OCI-LY1 (cell line): ENCODE measurements at regions not wholly inside any gene's neighbourhood (a gene's known extent, or its start where the extent isn't known, plus 50 kb on each side); places are given as distances from the start of the nearest gene placed in this dataset.

Experiments used
- H2AFZ ChIP-seq: fragments of 200-600 bp; sonication (generic), shearing (Covaris generic); 2 replicates; pipeline ENCODE4 v1.6.0; 2014; ENCODE audit warnings: antibody characterized with exemption, mild to moderate bottlenecking, low read length
- H3F3A ChIP-seq: fragments of 200-600 bp; sonication (generic), shearing (Covaris generic); 2 replicates; pipeline ENCODE4 v1.6.0; 2014; ENCODE audit warnings: mild to moderate bottlenecking, antibody characterized with exemption, low read length, moderate library complexity; ENCODE audit not compliant: insufficient read depth
- H3K27ac ChIP-seq: fragments of 200-600 bp; sonication (generic); 2 replicates; pipeline ENCODE4 v1.5.1; 2014; ENCODE audit warnings: low read length, mixed run types, mild to moderate bottlenecking, low read depth; ENCODE audit not compliant: poor library complexity, severe bottlenecking
- H3K27me3 ChIP-seq: fragments of 200-600 bp; sonication (generic); 2 replicates; pipeline ENCODE4 v1.6.0; 2014; ENCODE audit warnings: antibody characterized with exemption, mild to moderate bottlenecking, low read length, moderate library complexity; ENCODE audit not compliant: insufficient read depth
- H3K36me3 ChIP-seq: fragments of 200-600 bp; sonication (generic); 2 replicates; pipeline ENCODE4 v1.6.1; 2014; ENCODE audit warnings: mild to moderate bottlenecking, antibody characterized with exemption, low read length, moderate library complexity, mixed read lengths; ENCODE audit not compliant: insufficient read depth
- H3K4me1 ChIP-seq: fragments of 200-600 bp; sonication (generic); 2 replicates; pipeline ENCODE4 v1.5.1; 2014; ENCODE audit warnings: mild to moderate bottlenecking, low read length, moderate library complexity; ENCODE audit not compliant: insufficient read depth, severe bottlenecking
- H3K4me2 ChIP-seq: fragments of 200-600 bp; sonication (generic), shearing (Covaris generic); 2 replicates; pipeline ENCODE4 v1.6.1; 2014; ENCODE audit warnings: low read length
- H3K4me3 ChIP-seq: fragments of 200-600 bp; sonication (generic); 2 replicates; pipeline ENCODE4 v1.5.1; 2014; ENCODE audit warnings: low read length, low read depth, mild to moderate bottlenecking, mixed read lengths; ENCODE audit not compliant: poor library complexity, severe bottlenecking
- H3K79me2 ChIP-seq: fragments of 200-600 bp; shearing (Covaris generic); 2 replicates; pipeline ENCODE4 v1.6.1; 2016; ENCODE audit warnings: mixed run types, low read length, mixed read lengths; ENCODE audit not compliant: insufficient read depth
- H3K9ac ChIP-seq: fragments of 200-600 bp; sonication (generic), shearing (Covaris generic); 2 replicates; pipeline ENCODE4 v1.6.1; 2014; ENCODE audit warnings: mild to moderate bottlenecking, low read length, mixed read lengths
- H3K9me2 ChIP-seq: fragments of 200-600 bp; sonication (generic), shearing (Covaris generic); 2 replicates; pipeline ENCODE4 v1.6.1; 2014; ENCODE audit warnings: low read depth, mild to moderate bottlenecking, low read length, mixed read lengths
- H3K9me3 ChIP-seq: fragments of 200-600 bp; shearing (Covaris generic); 2 replicates; pipeline ENCODE4 v1.6.1; 2014; ENCODE audit warnings: low read length, mixed read lengths
- H4K20me1 ChIP-seq: fragments of 200-600 bp; sonication (generic), shearing (Covaris generic); 2 replicates; pipeline ENCODE4 v1.6.0; 2016; ENCODE audit warnings: mild to moderate bottlenecking, low read length; ENCODE audit not compliant: insufficient read depth
- CTCF ChIP-seq: fragments of 200-600 bp; sonication (generic), shearing (Covaris generic); IDR thresholded peaks from 2 replicates; pipeline ENCODE4 v1.5.1; 2017; ENCODE audit warnings: mild to moderate bottlenecking, antibody characterized with exemption, low read length, moderate library complexity, mixed read lengths
- EZH2 ChIP-seq: fragments of 200-600 bp; sonication (generic), shearing (Covaris generic); IDR thresholded peaks from 2 replicates; pipeline ENCODE4 v1.8.0; 2017; ENCODE audit warnings: borderline replicate concordance, mixed run types, mild to moderate bottlenecking, antibody characterized with exemption, low read length, moderate library complexity, mixed read lengths

GRCh38 chr4:15237648-15238230 lies 190.1 kb upstream of the C1QTNF7 start:
- H3F3A ChIP-seq: no peaks in the 10 kb centered on the region
- H3K4me2 ChIP-seq: no peak overlapping the region
- no peaks in the 10 kb centered on the region for H3K79me2 ChIP-seq
- no peak overlapping the region for H3K4me3 ChIP-seq
- TF ChIP-seq EZH2 (no peak), CTCF (no peak)
- H3K27me3 ChIP-seq: no peaks in the 10 kb centered on the region
- H3K9me3 ChIP-seq: no peaks in the 10 kb centered on the region
- no peak overlapping the region for H2AFZ ChIP-seq
- H3K36me3 ChIP-seq: no peaks in the 10 kb centered on the region
- no peaks in the 10 kb centered on the region for H3K4me1 ChIP-seq
- H3K9me2 ChIP-seq: no peaks in the 10 kb centered on the region
- H4K20me1 ChIP-seq: no peaks in the 10 kb centered on the region
- H3K9ac ChIP-seq: no peak overlapping the region
- H3K27ac ChIP-seq: no peak overlapping the region

- H3K4me1 ChIP-seq: no peaks in the 10 kb centered on the region
- no peaks in the 10 kb centered on the region for H3K27me3 ChIP-seq
- H3K9me2 ChIP-seq: no peaks in the 10 kb centered on the region
- no peaks in the 10 kb centered on the region for H3K9me3 ChIP-seq
- no peak overlapping the region for H2AFZ ChIP-seq
- no peak overlapping the region for H3K4me2 ChIP-seq
- no peak overlapping the region for H3K27ac ChIP-seq
- no peaks in the 10 kb centered on the region for H3F3A ChIP-seq
- no peaks in the 10 kb centered on the region for H3K79me2 ChIP-seq
- no peaks in the 10 kb centered on the region for H3K36me3 ChIP-seq
- no peaks in the 10 kb centered on the region for H4K20me1 ChIP-seq
- H3K9ac ChIP-seq: no peak overlapping the region
- no peak overlapping the region for H3K4me3 ChIP-seq
- TF ChIP-seq CTCF (peak; percentile 53; the same call in 1 of the 2 replicates), EZH2 (no peak)
These were observed 189.1 kb upstream of the C1QTNF7 start for GRCh38 chr4:15238720-15239119.

- Histone ChIP-seq H3K4me1 (no peaks in the 10 kb centered on the region), H3K9me3 (no peaks in the 10 kb centered on the region), H3K36me3 (no peaks in the 10 kb centered on the region), H3K9ac (no peak overlapping the region), H3K4me3 (no peak overlapping the region), H3K4me2 (no peak overlapping the region), H2AFZ (no peak overlapping the region), H3K9me2 (no peaks in the 10 kb centered on the region), H4K20me1 (no peaks in the 10 kb centered on the region), H3K27ac (no peak overlapping the region), H3K79me2 (no peaks in the 10 kb centered on the region), H3K27me3 (no peaks in the 10 kb centered on the region), H3F3A (no peaks in the 10 kb centered on the region)
- TF ChIP-seq EZH2: no peak
- no peak for TF ChIP-seq CTCF
These were observed 188.0 kb upstream of the C1QTNF7 start for GRCh38 chr4:15239866-15240265.
